ENCODE measurements at regions not wholly inside any gene's neighbourhood (a gene's known extent, or its start where the extent isn't known, plus 50 kb on each side); places are given as distances from the start of the nearest gene placed in this dataset.

DNA sequence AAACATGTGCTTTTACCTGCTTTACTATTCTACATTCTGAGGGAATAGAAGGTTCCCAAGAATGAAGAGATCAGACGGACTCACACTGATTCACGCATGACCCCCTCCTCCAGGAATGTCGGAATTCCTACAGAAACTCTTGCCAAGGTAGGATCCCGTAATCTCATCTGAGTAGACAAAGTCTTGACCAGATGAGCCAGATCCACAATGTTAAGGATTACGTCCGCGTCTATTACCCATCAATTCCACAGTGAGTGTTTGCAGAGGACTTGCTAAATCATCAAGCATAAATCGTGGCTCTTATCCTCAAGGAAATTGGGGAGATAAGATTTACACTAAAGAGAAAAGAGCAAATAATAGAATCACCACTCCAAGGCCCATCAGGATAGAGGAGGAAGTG, 245.9 kb upstream of the FOXQ1 start:
- no peak overlapping the region for H3K9ac ChIP-seq
- no peak overlapping the region for H3K27ac ChIP-seq
- H3K4me2 ChIP-seq (ENCODE audit: unreplicated experiment) = no peak overlapping the region
- no peak overlapping the region for H3K4me3 ChIP-seq
- TF ChIP-seq EZH2phosphoT487 (IDR thresholded peaks at IDR 0.05; ENCODE audit: insufficient read depth, low read depth) (no peak), EZH2 (IDR thresholded peaks at IDR 0.05; ENCODE audit: insufficient read depth, poor library complexity, severe bottlenecking) (no peak)
- H3K79me2 ChIP-seq (ENCODE audit: insufficient read depth) = no peaks in the 10 kb centered on the region
- no peaks in the 10 kb centered on the region for H3K27me3 ChIP-seq (replicated peaks; ENCODE audit: insufficient read depth)
- in situ Hi-C loops (cut with MboI) = no loop called here
- DNase-seq = no peak
- no peak overlapping the region for H2AFZ ChIP-seq
- no peaks in the 10 kb centered on the region for H3K9me3 ChIP-seq (ENCODE audit: low read depth)
- H3F3A ChIP-seq (ENCODE audit: insufficient read depth) = peaks cover 4% of the 10 kb centered on the region
- WGBS, 2 experiments (ENCODE audit: low coverage in 1 of 2, low lambda C conversion rate in 2 of 2, missing lambda C conversion rate in 2 of 2) = 87 to 92% methylated on average over 8 of the region's 8 CpGs
- peaks cover 10% of the 10 kb centered on the region; the same call in 1 of the 2 replicates for H3K4me1 ChIP-seq (ENCODE audit: insufficient read depth)
- H3K36me3 ChIP-seq (ENCODE audit: low read depth) = no peaks in the 10 kb centered on the region
- no peaks in the 10 kb centered on the region for H4K20me1 ChIP-seq (ENCODE audit: insufficient read depth)
- no peaks in the 10 kb centered on the region for H3K9me2 ChIP-seq (ENCODE audit: insufficient read depth)

DNA sequence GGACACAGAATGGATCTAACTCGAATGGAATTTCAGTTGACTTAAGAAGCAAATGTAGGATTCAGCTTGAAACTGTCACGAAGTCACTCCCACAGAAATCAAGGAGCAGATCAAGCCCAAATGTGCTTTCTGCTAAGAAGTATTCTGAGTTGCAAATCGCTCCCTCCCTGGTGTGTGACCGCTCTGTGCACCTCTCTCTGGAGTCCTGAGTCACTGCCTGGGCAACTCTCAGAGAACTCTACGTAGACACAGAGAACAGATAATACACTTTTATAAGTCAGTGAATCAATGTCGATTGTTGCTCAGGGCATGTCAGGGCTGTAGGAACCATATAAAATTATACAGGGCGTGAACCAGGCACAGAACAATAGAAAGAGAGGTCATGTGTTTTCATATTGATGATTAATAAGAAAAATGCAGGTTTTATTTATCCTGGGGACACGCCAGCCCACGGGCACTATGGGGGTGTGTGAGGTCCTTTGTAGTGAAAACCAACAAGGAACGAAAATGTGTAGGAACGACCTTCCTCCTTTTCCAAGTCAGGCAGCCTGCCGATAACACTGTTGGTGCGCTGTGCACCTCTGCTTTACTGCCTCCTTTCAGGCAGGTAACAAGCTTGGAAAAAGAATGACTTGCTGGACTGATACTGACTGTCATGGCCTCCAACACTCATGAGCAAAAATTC, 248.1 kb upstream of the FOXQ1 start:
- peak; percentile 74 for DNase-seq

DNA sequence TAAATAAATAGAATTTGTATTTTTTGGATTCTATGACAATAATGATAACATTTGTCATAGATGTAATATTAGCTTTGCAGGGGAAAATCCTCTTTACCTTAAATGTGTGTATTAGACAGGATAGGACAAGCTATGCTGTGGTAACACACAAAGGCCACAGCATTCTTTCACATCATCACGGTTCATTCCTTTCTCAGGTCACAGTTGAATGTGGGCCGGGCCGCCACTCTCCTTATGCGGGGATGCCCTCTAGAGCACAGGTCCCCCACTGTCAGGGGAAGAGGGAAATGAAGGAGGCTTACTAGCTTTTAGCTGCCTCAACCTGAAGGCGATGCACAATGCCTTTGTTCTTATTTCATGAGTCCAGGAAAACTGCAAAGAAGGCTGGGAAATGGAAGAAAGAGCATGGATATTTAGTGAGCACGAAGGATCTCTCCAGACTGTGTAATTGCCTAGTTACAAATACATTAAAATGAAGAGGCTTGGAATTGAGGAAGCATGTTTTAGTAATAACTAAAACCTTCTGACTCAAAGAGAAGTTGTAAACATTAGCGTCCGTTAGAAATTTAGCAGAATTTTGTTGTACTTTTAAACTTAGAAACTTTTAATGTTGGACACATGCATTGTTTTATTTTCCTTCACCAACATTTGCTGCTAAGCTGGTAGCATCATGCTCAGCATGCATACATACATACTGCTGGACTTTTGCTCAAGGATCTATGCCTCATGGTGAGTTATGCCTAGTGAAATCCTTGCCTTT, 248.9 kb upstream of the FOXQ1 start:
- no peak overlapping the region for H3K9ac ChIP-seq
- no peaks in the 10 kb centered on the region for H3K36me3 ChIP-seq (ENCODE audit: low read depth)
- TF ChIP-seq EZH2phosphoT487 (IDR thresholded peaks at IDR 0.05; ENCODE audit: insufficient read depth, low read depth) (no peak), EZH2 (IDR thresholded peaks at IDR 0.05; ENCODE audit: insufficient read depth, poor library complexity, severe bottlenecking) (no peak)
- H3K4me1 ChIP-seq (ENCODE audit: insufficient read depth) = peaks cover 10% of the 10 kb centered on the region; the same call in 1 of the 2 replicates
- H3K9me3 ChIP-seq (ENCODE audit: low read depth) = no peaks in the 10 kb centered on the region
- no peaks in the 10 kb centered on the region for H4K20me1 ChIP-seq (ENCODE audit: insufficient read depth)
- DNase-seq = peak; percentile 9
- H2AFZ ChIP-seq = no peak overlapping the region
- no peaks in the 10 kb centered on the region for H3K27me3 ChIP-seq (replicated peaks; ENCODE audit: insufficient read depth)
- no peaks in the 10 kb centered on the region for H3K79me2 ChIP-seq (ENCODE audit: insufficient read depth)
- H3K9me2 ChIP-seq (ENCODE audit: insufficient read depth) = no peaks in the 10 kb centered on the region
- H3K4me3 ChIP-seq = no peak overlapping the region
- no peak overlapping the region for H3K27ac ChIP-seq
- peaks cover 4% of the 10 kb centered on the region for H3F3A ChIP-seq (ENCODE audit: insufficient read depth)
- in situ Hi-C loops (cut with MboI) = no loop called here
- peak overlapping the region; percentile 2 for H3K4me2 ChIP-seq (ENCODE audit: unreplicated experiment)
- 55 to 65% methylated on average over 8 of the region's 8 CpGs for WGBS, 2 experiments (ENCODE audit: low coverage in 1 of 2, low lambda C conversion rate in 2 of 2, missing lambda C conversion rate in 2 of 2)

More for the DNA sequence above, 248.1 kb upstream of the FOXQ1 start:
- TF ChIP-seq EZH2phosphoT487 (IDR thresholded peaks at IDR 0.05; ENCODE audit: insufficient read depth, low read depth) = no peak
- no peak for TF ChIP-seq EZH2 (IDR thresholded peaks at IDR 0.05; ENCODE audit: insufficient read depth, poor library complexity, severe bottlenecking)
- no peak overlapping the region for H3K9ac ChIP-seq
- in situ Hi-C loops (cut with MboI) = no loop called here
- H3K4me1 ChIP-seq (ENCODE audit: insufficient read depth) = peaks cover 10% of the 10 kb centered on the region; the same call in 1 of the 2 replicates
- H4K20me1 ChIP-seq (ENCODE audit: insufficient read depth) = no peaks in the 10 kb centered on the region
- H3K79me2 ChIP-seq (ENCODE audit: insufficient read depth) = no peaks in the 10 kb centered on the region
- no peak overlapping the region for H2AFZ ChIP-seq
- peaks cover 4% of the 10 kb centered on the region for H3F3A ChIP-seq (ENCODE audit: insufficient read depth)
- H3K4me3 ChIP-seq = no peak overlapping the region
- H3K4me2 ChIP-seq (ENCODE audit: unreplicated experiment) = peak overlapping the region; percentile 2
- no peak overlapping the region for H3K27ac ChIP-seq
- 49% methylated on average over 13 of the region's 13 CpGs for WGBS, 2 experiments (ENCODE audit: low coverage in 1 of 2, low lambda C conversion rate in 2 of 2, missing lambda C conversion rate in 2 of 2)
- no peaks in the 10 kb centered on the region for H3K9me3 ChIP-seq (ENCODE audit: low read depth)
- no peaks in the 10 kb centered on the region for H3K9me2 ChIP-seq (ENCODE audit: insufficient read depth)
- H3K36me3 ChIP-seq (ENCODE audit: low read depth) = no peaks in the 10 kb centered on the region
- H3K27me3 ChIP-seq (replicated peaks; ENCODE audit: insufficient read depth) = no peaks in the 10 kb centered on the region

DNA sequence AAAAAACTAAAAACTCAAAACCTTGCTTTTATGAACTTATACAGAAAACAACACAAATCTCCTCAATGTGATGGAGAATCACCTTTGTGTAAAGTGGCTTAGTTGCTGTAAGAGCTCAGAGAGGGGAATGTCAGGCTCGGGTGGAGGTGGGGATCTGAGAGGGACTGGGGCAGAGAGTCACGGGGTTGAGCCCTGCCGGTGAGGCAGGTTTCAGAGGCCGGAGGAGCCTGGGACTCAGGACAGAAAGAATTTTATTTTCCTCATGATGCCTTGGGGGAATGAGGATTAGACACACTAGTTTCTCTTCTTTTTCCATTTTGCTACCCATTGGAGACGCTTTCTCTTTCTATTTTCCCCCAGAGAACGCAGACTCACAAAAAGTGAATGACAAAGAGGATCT, 252.3 kb upstream of the FOXQ1 start:
- H3F3A ChIP-seq (ENCODE audit: insufficient read depth) = peaks cover 4% of the 10 kb centered on the region
- H3K79me2 ChIP-seq (ENCODE audit: insufficient read depth) = no peaks in the 10 kb centered on the region
- no peak overlapping the region for H3K9ac ChIP-seq
- no peak overlapping the region for H3K4me2 ChIP-seq (ENCODE audit: unreplicated experiment)
- H3K27me3 ChIP-seq (replicated peaks; ENCODE audit: insufficient read depth) = peaks cover 3% of the 10 kb centered on the region; the same call in 1 of the 2 replicates
- H3K36me3 ChIP-seq (ENCODE audit: low read depth) = no peaks in the 10 kb centered on the region
- H3K4me1 ChIP-seq (ENCODE audit: insufficient read depth) = peaks cover 10% of the 10 kb centered on the region; the same call in 1 of the 2 replicates
- WGBS, 2 experiments (ENCODE audit: low coverage in 1 of 2, low lambda C conversion rate in 2 of 2, missing lambda C conversion rate in 2 of 2) = 85 to 90% methylated on average over 6 of the region's 6 CpGs
- TF ChIP-seq EZH2 (IDR thresholded peaks at IDR 0.05; ENCODE audit: insufficient read depth, poor library complexity, severe bottlenecking) = no peak
- TF ChIP-seq EZH2phosphoT487 (IDR thresholded peaks at IDR 0.05; ENCODE audit: insufficient read depth, low read depth) = no peak
- no peaks in the 10 kb centered on the region for H3K9me2 ChIP-seq (ENCODE audit: insufficient read depth)
- no peaks in the 10 kb centered on the region for H4K20me1 ChIP-seq (ENCODE audit: insufficient read depth)
- in situ Hi-C loops (cut with MboI) = no loop called here
- DNase-seq = no peak
- no peak overlapping the region for H3K27ac ChIP-seq
- H3K4me3 ChIP-seq = no peak overlapping the region
- no peaks in the 10 kb centered on the region for H3K9me3 ChIP-seq (ENCODE audit: low read depth)
- H2AFZ ChIP-seq = no peak overlapping the region

All from GM23248 (cell line).